NT2/D1 (cell line): ENCODE measurements at regions not wholly inside any gene's neighbourhood (a gene's known extent, or its start where the extent isn't known, plus 50 kb on each side); places are given as distances from the start of the nearest gene placed in this dataset.

Experiments
- YY1 ChIP-seq: IDR thresholded peaks from 2 replicates; pipeline ENCODE4 v1.6.1; 2011; ENCODE audit not compliant: insufficient read length, insufficient read depth
- ZNF274 ChIP-seq: IDR thresholded peaks from 2 replicates; pipeline ENCODE4 v1.6.1; 2011; ENCODE audit warnings: mild to moderate bottlenecking, low read depth, low read length

DNA sequence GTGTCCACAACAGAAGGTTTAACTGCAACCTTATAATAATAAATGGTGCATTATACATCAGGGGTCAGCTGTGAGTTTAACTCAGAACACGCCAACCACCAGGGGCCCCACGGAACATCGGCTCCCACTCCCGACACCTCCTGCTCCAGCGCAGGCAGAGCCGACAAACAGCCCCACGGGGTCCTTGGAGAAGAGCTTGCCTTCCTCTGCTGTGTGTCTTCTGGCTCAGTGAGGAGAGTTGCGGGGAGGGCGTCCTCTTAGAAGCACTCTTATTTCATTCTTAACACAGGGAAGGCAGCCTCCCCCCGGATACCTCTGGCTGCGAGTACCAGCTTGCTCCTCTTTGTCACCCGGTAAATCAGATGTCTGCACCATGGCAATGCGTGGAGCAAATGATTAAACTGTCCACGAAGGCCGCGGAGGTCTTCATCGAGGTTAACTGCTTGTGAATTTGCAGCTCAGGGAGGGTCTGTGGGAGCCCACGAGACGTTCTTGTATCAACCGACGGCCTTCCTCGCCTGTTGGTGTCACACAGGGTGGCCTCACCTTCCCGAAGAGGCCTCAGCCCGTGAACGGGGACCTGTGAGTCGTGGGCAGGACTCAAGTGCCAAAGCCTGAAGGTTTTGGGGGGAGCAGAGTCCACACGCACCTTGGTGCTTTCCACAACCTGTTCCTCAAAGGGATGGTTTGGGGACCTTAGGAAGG, 464.0 kb downstream of the BRD1 start:
- TF ChIP-seq ZNF274 (no peak), YY1 (no peak)
